ENCODE measurements at regions not wholly inside any gene's neighbourhood (a gene's known extent, or its start where the extent isn't known, plus 50 kb on each side); places are given as distances from the start of the nearest gene placed in this dataset.
"Not testable (repeated sequence)": the region's sequence is repeated elsewhere in the genome, so short reads cannot be mapped to it uniquely, and the experiment has no call there.

GRCh38 chr2:66317268-66317890, 117.5 kb upstream of the MEIS1 start:
- no peak for DNase-seq (ENCODE audit: low read depth)

GRCh38 chr2:66306483-66306882, 128.4 kb upstream of the MEIS1 start:
- no peak for DNase-seq (ENCODE audit: low read depth)

- DNase-seq (ENCODE audit: low read depth) = peak; percentile 79
These were observed 129.2 kb upstream of the MEIS1 start for GRCh38 chr2:66305718-66306117.

GRCh38 chr2:66303471-66303870, 131.5 kb upstream of the MEIS1 start:
- no peak for DNase-seq (ENCODE audit: low read depth)

- DNase-seq (ENCODE audit: low read depth) = no peak
These were observed 133.2 kb upstream of the MEIS1 start for GRCh38 chr2:66301767-66302140.

- peak; percentile 60 for DNase-seq (ENCODE audit: low read depth)
These were observed 133.7 kb upstream of the MEIS1 start for GRCh38 chr2:66301022-66301766.

GRCh38 chr2:66283787-66284186, 151.1 kb upstream of the MEIS1 start:
- DNase-seq (ENCODE audit: low read depth) = no peak

GRCh38 chr2:66281980-66282379, 152.9 kb upstream of the MEIS1 start:
- DNase-seq (ENCODE audit: low read depth) = no peak

GRCh38 chr2:66279024-66279423, 155.9 kb upstream of the MEIS1 start:
- DNase-seq (ENCODE audit: low read depth) = no peak

- no peak for DNase-seq (ENCODE audit: low read depth)
These were observed 158.9 kb upstream of the MEIS1 start for GRCh38 chr2:66275984-66276383.

- no peak for DNase-seq (ENCODE audit: low read depth)
These were observed 160.9 kb upstream of the MEIS1 start for GRCh38 chr2:66273933-66274490.

GRCh38 chr2:66272751-66273150, 162.2 kb upstream of the MEIS1 start:
- DNase-seq (ENCODE audit: low read depth) = no peak

- DNase-seq (ENCODE audit: low read depth) = no peak
These were observed 163.1 kb upstream of the MEIS1 start for GRCh38 chr2:66271777-66272176.

GRCh38 chr2:66270247-66270646, 164.7 kb upstream of the MEIS1 start:
- no peak for DNase-seq (ENCODE audit: low read depth)

GRCh38 chr2:66269166-66269565, 165.8 kb upstream of the MEIS1 start:
- DNase-seq (ENCODE audit: low read depth) = no peak

GRCh38 chr2:66268756-66269155, 166.2 kb upstream of the MEIS1 start:
- DNase-seq (ENCODE audit: low read depth) = no peak

- DNase-seq (ENCODE audit: low read depth) = no peak
These were observed 170.6 kb upstream of the MEIS1 start for GRCh38 chr2:66264354-66264753.

GRCh38 chr2:66255867-66256266, 179.1 kb upstream of the MEIS1 start:
- no peak for DNase-seq (ENCODE audit: low read depth)

- no peak for DNase-seq (ENCODE audit: low read depth)
These were observed 179.8 kb upstream of the MEIS1 start for GRCh38 chr2:66255136-66255535.

- no peak for DNase-seq (ENCODE audit: low read depth)
These were observed 181.9 kb upstream of the MEIS1 start for GRCh38 chr2:66253066-66253465.

- DNase-seq (ENCODE audit: low read depth) = no peak
These were observed 182.8 kb upstream of the MEIS1 start for GRCh38 chr2:66252109-66252508.

- DNase-seq (ENCODE audit: low read depth) = no peak
These were observed 183.4 kb upstream of the MEIS1 start for GRCh38 chr2:66251573-66251972.

GRCh38 chr2:66249089-66249488, 185.8 kb upstream of the MEIS1 start:
- DNase-seq (ENCODE audit: low read depth) = not testable (repeated sequence)
